ENCODE measurements at regions not wholly inside any gene's neighbourhood (a gene's known extent, or its start where the extent isn't known, plus 50 kb on each side); places are given as distances from the start of the nearest gene placed in this dataset.
"Not testable (repeated sequence)": the region's sequence is repeated elsewhere in the genome, so short reads cannot be mapped to it uniquely, and the experiment has no call there.

DNA sequence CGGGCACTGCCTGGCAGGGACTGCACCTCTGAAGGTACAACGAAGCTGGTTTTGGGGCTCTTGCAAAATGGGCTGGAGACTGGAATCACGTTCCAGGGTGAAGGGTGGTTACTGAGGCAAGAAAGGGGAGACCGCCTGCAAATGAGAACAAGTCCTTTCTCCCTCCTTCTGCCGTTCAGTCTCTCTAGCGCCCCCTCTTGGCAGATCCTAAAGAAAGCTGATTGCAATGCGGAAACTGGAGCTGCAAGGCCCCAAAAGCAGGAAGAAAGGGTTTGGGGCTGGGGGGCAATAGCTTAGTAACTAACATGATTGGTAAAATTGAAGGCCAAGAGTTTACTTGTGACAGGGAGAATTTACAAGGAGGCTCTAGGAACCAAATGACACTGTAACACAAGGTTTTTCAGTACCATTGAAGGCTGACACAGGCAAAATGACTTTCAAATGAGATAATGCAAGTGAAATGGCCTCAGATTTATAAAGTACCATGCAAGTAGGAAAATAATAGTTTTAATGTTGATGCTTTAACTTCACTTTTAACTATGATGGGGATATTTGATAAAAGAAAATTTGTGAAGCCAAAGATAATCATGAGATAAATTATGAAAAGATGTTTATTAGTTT lies 222.7 kb upstream of the HAND2 start:
- no peak for DNase-seq

GRCh38 chr4:173748353-173748752 lies 218.3 kb upstream of the HAND2 start:
- no peak for DNase-seq

DNA sequence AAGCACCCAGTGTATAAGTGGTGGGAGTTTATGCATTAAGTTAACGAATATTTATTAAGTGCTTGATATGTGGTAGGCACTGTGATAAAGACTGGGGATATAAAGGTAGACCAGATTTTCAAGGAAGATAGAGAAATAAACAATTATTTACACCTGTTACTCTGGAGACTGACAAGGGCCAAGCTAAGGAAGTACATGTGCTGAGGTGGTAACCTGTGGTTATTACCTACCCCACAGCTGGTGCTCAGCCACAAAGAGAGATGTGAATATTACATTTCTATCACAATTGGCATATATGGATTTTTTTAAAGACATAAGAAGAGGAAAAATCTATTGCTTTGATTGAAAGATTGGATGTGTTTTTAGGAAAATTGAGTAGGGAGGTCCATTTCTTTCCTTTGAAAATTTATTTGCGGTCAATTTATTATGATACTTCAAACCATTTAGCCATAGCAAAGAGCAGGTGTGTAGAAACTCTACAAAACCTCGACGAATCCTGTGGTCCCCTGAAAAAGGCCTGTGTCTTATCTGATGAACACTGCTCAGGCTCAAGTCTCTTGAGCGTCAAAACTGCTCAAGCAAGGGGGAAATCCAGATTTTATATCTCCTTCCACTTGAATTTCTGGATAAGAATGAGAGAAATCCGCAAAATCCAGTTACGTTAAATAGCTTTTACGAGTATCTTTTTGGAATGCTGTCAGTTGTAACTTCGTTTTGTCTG lies 217.7 kb upstream of the HAND2 start:
- no peak for DNase-seq

- no peak for DNase-seq
Measured at GRCh38 chr4:173746424-173746823, 216.4 kb upstream of the HAND2 start.

DNA sequence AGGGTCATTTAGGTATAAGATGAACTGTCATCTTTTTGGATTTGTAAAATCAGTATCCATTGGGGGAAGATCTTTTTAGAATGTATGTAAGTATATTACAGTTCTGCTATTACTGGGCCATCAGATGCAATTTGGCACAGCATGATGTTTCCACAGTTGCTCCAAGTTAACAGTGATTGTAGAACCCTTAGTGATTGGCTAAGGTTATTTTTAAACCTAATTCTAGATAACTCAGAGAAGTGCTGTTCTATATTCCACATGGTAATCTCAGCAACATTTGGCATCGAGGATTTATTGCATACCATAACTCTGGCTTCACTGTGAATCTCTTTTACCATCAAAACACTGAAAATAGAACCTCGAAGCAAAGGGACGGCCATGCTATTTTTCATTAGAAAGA lies 215.7 kb upstream of the HAND2 start:
- DNase-seq = no peak

- no peak for DNase-seq
Measured at GRCh38 chr4:173736840-173737239, 206.8 kb upstream of the HAND2 start.

DNA sequence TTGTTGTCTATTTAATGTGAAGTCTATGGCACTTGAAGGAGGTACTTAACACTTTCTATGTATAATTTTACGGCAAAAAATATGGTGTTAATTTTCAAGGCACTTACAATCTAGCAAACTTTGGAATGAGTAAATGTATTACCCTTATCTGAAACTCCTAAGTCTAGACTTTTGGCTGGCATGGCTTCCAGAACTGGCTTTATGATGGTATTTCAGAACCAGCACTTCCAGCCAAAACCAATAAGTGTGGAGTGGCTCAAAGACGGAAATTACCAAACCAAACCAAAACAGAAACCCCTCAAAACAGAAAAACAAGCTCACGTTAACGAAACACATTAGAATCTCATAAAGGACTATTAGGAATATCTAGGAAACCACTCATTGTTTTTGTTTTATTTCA lies 205.6 kb upstream of the HAND2 start:
- no peak for DNase-seq

GRCh38 chr4:173735049-173735448 lies 205.0 kb upstream of the HAND2 start:
- no peak for DNase-seq

DNA sequence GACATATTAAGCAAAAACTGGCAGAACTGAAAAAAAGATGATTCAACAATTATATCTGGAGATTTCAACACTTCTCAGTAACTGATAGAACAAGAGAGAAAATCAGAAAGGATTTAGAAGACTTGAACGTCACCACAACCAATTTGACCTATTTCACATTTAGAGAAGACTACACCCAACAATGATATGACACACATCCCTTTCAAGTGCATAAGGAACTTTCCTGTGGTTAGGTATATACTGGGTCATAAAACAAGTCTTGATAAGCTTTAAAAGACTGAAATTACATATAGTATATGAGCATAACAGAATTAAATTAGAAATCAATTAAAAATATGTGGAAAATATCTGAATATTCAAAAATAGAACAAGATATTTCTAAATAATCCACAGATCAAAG lies 201.2 kb upstream of the HAND2 start:
- no peak for DNase-seq

- DNase-seq = no peak
Measured at GRCh38 chr4:173722075-173722474, 192.0 kb upstream of the HAND2 start.

- not testable (repeated sequence) for DNase-seq
Measured at GRCh38 chr4:173718504-173718903, 188.5 kb upstream of the HAND2 start.

DNA sequence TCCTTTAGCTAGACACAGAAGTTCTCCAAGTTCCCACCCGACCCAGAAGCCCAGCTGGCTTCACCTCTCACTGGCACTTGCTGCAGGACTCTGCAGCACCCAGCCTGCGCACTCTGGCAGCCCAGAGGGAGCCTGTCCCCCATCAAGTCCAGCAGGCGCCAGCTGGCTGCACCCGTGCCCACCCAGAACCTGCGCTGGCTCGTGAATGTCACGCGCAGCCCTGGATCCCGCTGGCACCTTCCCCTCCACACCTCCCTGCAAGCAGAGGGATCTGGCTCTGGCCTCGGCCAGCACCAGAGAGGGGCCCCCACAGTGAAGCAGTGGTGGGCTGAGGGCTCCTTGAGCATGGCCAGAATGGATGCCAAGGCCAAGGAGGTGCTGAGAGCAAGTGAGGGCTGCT lies 187.6 kb upstream of the HAND2 start:
- no peak for DNase-seq

- DNase-seq = no peak
Measured at GRCh38 chr4:173714456-173714855, 184.4 kb upstream of the HAND2 start.

DNA sequence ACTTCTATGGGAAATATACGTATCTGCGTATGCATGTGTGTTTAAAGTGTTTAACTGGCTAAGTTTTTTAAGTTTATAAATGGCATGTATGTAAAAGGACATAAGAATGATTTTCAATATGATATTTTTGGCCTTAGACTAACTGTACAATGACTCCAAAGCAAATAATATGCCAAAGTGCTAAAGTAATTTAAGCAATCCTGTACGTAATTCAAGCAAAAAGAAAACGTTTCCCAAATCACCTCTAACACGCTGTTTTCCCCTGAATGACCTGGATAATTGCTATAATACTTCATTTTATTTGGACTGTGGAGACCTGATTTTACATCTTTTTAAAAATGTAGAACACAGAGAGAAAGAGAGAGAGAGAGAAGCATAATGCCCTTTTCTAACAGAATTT lies 183.0 kb upstream of the HAND2 start:
- DNase-seq = no peak

DNA sequence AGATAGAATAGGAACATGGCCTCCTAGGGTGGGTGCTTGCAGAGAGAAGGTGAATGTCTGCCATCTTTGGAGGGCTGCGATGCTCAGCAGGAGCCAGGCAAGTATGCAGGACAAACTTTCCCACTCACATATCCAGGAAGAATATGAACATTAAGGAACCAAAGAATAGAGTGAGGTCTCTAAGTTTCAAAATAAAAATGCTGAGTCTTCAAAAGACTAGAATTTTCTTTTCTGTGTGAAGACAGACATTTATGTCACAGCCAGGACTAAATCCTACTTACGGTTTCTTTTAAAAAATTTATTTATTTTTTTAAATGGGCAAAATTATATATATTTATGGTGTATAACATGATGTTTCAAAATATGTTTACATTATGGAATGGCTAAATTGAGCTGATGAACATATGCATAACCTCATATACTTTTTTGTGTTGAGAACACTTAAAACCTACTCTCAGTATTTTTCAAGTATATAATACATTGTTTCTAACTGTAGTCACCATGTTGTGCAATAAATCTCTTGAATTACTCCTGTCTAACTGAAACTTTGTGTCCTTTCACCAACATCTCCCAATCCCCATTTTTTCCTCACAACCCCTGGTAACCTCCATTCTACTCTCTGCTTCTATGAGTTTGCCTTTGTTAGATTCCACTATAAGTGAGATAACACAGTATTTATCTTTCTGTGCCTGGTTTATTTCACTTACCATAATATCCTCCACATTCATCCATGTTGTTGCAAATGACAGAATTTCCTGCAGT lies 177.8 kb upstream of the HAND2 start:
- DNase-seq = no peak

- no peak for DNase-seq
Measured at GRCh38 chr4:173704201-173704600, 174.2 kb upstream of the HAND2 start.

DNA sequence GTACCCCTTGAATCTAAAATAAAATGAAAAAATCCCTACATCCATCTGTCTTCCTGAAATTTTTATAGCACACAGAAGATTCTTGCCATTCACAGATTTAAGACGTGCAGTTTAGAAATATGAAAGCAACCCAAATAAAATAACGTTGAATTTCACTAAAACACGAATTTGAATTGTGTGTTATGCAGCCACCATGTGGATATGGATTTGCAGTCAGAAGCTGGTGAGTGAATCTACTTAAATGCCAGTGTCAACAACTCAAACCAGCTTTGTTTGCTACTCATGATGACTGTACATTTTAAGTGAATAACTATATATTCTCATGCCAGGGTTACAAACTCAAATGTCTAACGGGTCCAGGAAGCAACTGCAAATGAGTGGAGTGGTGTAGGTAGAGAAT lies 173.0 kb upstream of the HAND2 start:
- no peak for DNase-seq

GRCh38 chr4:173700650-173701049 lies 170.6 kb upstream of the HAND2 start:
- no peak for DNase-seq

DNA sequence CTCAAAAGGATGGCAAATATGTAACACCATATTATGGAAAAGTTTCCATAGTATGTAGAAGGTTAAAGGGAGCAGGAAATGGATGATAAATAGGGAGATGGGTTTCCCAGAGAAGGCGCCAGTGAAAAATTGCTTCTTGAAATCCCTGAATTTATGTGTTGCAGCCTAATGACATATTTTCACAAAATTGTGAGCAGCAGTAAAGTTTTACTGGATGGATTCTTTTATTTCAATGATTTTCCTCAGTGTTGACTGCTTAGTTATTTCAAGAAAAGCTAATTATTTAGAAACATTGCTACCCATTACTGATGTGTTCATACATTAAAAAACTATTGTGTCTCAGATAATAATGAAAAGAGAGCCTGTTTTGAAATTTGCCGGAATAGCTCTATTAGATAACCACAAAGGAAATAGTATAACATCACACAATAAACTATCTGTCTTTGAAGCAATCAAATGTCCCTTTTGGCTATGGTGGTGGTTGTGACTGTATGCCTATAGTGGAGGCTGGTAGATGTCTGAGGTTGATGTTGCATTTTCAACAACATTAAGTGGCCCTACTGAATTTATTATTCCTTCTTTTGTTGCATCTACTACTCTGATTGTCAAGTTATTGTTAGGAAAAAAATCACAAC lies 169.9 kb upstream of the HAND2 start:
- DNase-seq = no peak

GRCh38 chr4:173698557-173699262 lies 168.7 kb upstream of the HAND2 start:
- no peak for DNase-seq

DNA sequence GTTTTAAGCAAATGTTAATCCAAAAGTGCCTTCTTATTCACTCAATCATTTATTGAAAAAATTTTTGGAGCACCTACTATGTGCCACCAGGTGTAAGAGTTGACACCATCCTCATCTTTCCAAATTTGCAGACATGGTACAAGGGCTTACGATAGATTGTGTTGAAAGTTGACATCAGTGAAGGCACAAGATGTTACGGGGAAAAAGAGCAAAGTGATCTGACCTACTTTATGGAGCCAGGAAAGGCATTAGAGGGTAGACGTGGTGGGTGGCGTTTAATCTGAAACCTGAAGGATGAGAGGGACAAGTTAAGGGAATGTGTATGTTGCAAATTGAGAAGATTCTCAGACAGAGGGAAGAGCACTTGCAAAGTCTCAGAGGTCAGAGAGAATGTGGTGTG lies 167.8 kb upstream of the HAND2 start:
- no peak for DNase-seq

- DNase-seq = no peak
Measured at GRCh38 chr4:173696551-173696950, 166.5 kb upstream of the HAND2 start.

DNA sequence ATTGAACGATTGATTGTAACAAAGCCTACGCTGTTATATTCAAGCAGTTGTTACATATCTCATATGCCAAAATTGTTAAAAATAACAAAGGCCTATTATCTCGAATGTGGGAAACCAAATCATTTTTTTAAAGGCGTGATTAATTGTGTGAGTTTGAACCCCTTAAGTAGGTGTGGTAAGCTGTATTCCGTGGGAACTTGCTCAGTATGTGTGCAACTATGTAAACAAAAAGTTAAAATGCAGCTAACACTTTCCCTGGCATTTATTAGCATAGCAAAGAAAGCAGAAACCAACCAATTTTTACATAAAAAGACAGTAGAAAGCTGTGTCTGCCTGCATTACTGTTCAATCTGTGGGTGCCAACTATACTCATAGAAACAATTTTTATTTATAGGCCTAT lies 166.0 kb upstream of the HAND2 start:
- DNase-seq = no peak

Measured in NCI-H774 (cell line).